BE2C (cell line): ENCODE measurements at regions not wholly inside any gene's neighbourhood (a gene's known extent, or its start where the extent isn't known, plus 50 kb on each side); places are given as distances from the start of the nearest gene placed in this dataset.
"Not testable (repeated sequence)": the region's sequence is repeated elsewhere in the genome, so short reads cannot be mapped to it uniquely, and the experiment has no call there.

ENCODE experiments used
- DNase-seq: peaks from one replicate; pipeline ENCODE4 v3.0.0-alpha.2; 2020
- H3K27me3 ChIP-seq: fragments of 250-450 bp; sonication (Bioruptor Pico); 2 replicates; pipeline ENCODE4 v1.5.1; 2020; ENCODE audit warnings: mild to moderate bottlenecking
- H3K36me3 ChIP-seq: fragments of 250-450 bp; sonication (Bioruptor Pico); 2 replicates; pipeline ENCODE4 v1.5.1; 2020; ENCODE audit warnings: mild to moderate bottlenecking
- H3K4me1 ChIP-seq: fragments of 250-450 bp; sonication (Bioruptor Pico); 2 replicates; pipeline ENCODE4 v1.5.1; 2020
- H3K4me3 ChIP-seq: 2 replicates; pipeline ENCODE4 v1.5.1; 2011; ENCODE audit warnings: low read depth, low read length
- H3K9me3 ChIP-seq: fragments of 250-450 bp; sonication (Bioruptor Pico); 2 replicates; pipeline ENCODE4 v1.5.1; 2020
- CTCF ChIP-seq: IDR thresholded peaks from 2 replicates; pipeline ENCODE4 v1.5.1; 2012; ENCODE audit warnings: mild to moderate bottlenecking, low read depth, low read length

GRCh38 chr9:25177858-25178257 lies 500.4 kb downstream of the TUSC1 start:
- Histone ChIP-seq H3K27me3 (no peaks in the 10 kb centered on the region), H3K4me1 (no peaks in the 10 kb centered on the region), H3K36me3 (no peaks in the 10 kb centered on the region), H3K4me3 (no peak overlapping the region), H3K9me3 (no peaks in the 10 kb centered on the region)
- no peak for DNase-seq
- TF ChIP-seq CTCF, result no peak

- Histone ChIP-seq H3K4me3 (no peak overlapping the region), H3K9me3 (0 out of 2 replicates have a peak, but pooled peaks cover 4% of the 10 kb centered on the region), H3K36me3 (no peaks in the 10 kb centered on the region), H3K4me1 (no peaks in the 10 kb centered on the region; the same call in 1 of the 2 replicates), H3K27me3 (no peaks in the 10 kb centered on the region)
- TF ChIP-seq CTCF, result no peak
- no peak for DNase-seq
Observed at GRCh38 chr9:25129537-25129936, 548.7 kb downstream of the TUSC1 start.

GRCh38 chr9:25121811-25122210 lies 556.4 kb downstream of the TUSC1 start:
- Histone ChIP-seq H3K9me3 (no peaks in the 10 kb centered on the region), H3K4me3 (no peak overlapping the region), H3K4me1 (no peaks in the 10 kb centered on the region; the same call in 1 of the 2 replicates), H3K27me3 (no peaks in the 10 kb centered on the region), H3K36me3 (no peaks in the 10 kb centered on the region)
- no peak for TF ChIP-seq CTCF
- DNase-seq, result no peak

GRCh38 chr9:25119041-25119440 lies 559.2 kb downstream of the TUSC1 start:
- DNase-seq, result no peak
- no peaks in the 10 kb centered on the region for H3K36me3 ChIP-seq
- TF ChIP-seq CTCF, result no peak
- no peaks in the 10 kb centered on the region for H3K27me3 ChIP-seq
- H3K4me3 ChIP-seq, result no peak overlapping the region
- no peaks in the 10 kb centered on the region for H3K9me3 ChIP-seq
- no peaks in the 10 kb centered on the region for H3K4me1 ChIP-seq

GRCh38 chr9:25117791-25118190 lies 560.5 kb downstream of the TUSC1 start:
- H3K9me3 ChIP-seq, result no peaks in the 10 kb centered on the region
- H3K4me3 ChIP-seq, result no peak overlapping the region
- no peaks in the 10 kb centered on the region for H3K36me3 ChIP-seq
- H3K27me3 ChIP-seq, result no peaks in the 10 kb centered on the region
- no peak for DNase-seq
- TF ChIP-seq CTCF, result no peak
- H3K4me1 ChIP-seq, result no peaks in the 10 kb centered on the region

GRCh38 chr9:25102204-25102603 lies 556.5 kb upstream of the IZUMO3 start:
- H3K4me1 ChIP-seq, DNase-seq, H3K4me3 ChIP-seq, H3K36me3 ChIP-seq, H3K27me3 ChIP-seq, H3K9me3 ChIP-seq: not testable (repeated sequence)

GRCh38 chr9:25094518-25094917 lies 548.8 kb upstream of the IZUMO3 start:
- no peak for DNase-seq
- H3K4me3 ChIP-seq, result no peak overlapping the region
- peaks cover 11% of the 10 kb centered on the region for H3K4me1 ChIP-seq
- H3K9me3 ChIP-seq, result no peaks in the 10 kb centered on the region
- no peak for TF ChIP-seq CTCF
- H3K36me3 ChIP-seq, result no peaks in the 10 kb centered on the region
- H3K27me3 ChIP-seq, result no peaks in the 10 kb centered on the region
